RWPE1 (cell line): ENCODE measurements at regions not wholly inside any gene's neighbourhood (a gene's known extent, or its start where the extent isn't known, plus 50 kb on each side); places are given as distances from the start of the nearest gene placed in this dataset.

Source experiments
- CTCF ChIA-PET: fragments of 350-600 bp; sonication (Branson Sonifier 250); formaldehyde crosslinking; extraction: SDS; loops from one replicate; lab custom pipeline; 2021; lab: Yijun Ruan, JAX
- POLR2A ChIA-PET: fragments of 400-600 bp; formaldehyde crosslinking; extraction: SDS; loops from one replicate; lab custom pipeline; 2020; ENCODE audit warnings: antibody characterized with exemption; ENCODE audit not compliant: low non-redundant PET; lab: Yijun Ruan, JAX
- DNase-seq: peaks from one replicate; pipeline ENCODE4 v3.0.0; 2012; ENCODE audit warnings: low spot score
- H3K27ac ChIP-seq: fragments of 450-650 bp; 2 replicates; pipeline ENCODE4 v1.5.1; 2017
- CTCF ChIP-seq: fragments of 450-650 bp; conservative IDR thresholded peaks from 2 replicates; pipeline ENCODE4 v1.5.1; 2017; ENCODE audit warnings: low read depth, mild to moderate bottlenecking

- CTCF ChIA-PET = interaction anchor here (0.7 kb wide), 1 partner anchor 800 kb away, joined by 4 read pairs; no protein-coding TSS in a partner anchor
- POLR2A ChIA-PET = no interaction called here
- H3K27ac ChIP-seq = no peak overlapping the region
- DNase-seq = no peak
- TF ChIP-seq CTCF = no peak
Measured at GRCh38 chr3:155029941-155030340, 50.2 kb upstream of the MME start.

- H3K27ac ChIP-seq = no peak overlapping the region
- ChIA-PET POLR2A (interaction anchor here (0.6 kb wide), 1 partner anchor 58 kb away, joined by 9 read pairs; no protein-coding TSS in a partner anchor), CTCF (no interaction called here)
- no peak for DNase-seq
- no peak for TF ChIP-seq CTCF
Measured at GRCh38 chr3:155026999-155027591, 53.0 kb upstream of the MME start.

GRCh38 chr3:155024006-155024638 lies 56.0 kb upstream of the MME start:
- no peak overlapping the region for H3K27ac ChIP-seq
- ChIA-PET POLR2A (no interaction called here), CTCF (no interaction called here)
- no peak for TF ChIP-seq CTCF
- no peak for DNase-seq

GRCh38 chr3:155022896-155023295 lies 57.2 kb upstream of the MME start:
- CTCF ChIA-PET = no interaction called here
- H3K27ac ChIP-seq = no peak overlapping the region
- no peak for DNase-seq
- no peak for TF ChIP-seq CTCF
- POLR2A ChIA-PET = no interaction called here

GRCh38 chr3:155019575-155019974 lies 60.5 kb upstream of the MME start:
- POLR2A ChIA-PET = no interaction called here

More at GRCh38 chr3:155019575-155019974, 60.5 kb upstream of the MME start:
- CTCF ChIA-PET = no interaction called here
- no peak for DNase-seq
- no peak for TF ChIP-seq CTCF
- no peak overlapping the region for H3K27ac ChIP-seq
